NCI-H748 (cell line): ENCODE measurements at regions not wholly inside any gene's neighbourhood (a gene's known extent, or its start where the extent isn't known, plus 50 kb on each side); places are given as distances from the start of the nearest gene placed in this dataset.
"Not testable (repeated sequence)": the region's sequence is repeated elsewhere in the genome, so short reads cannot be mapped to it uniquely, and the experiment has no call there.

Experiments
- DNase-seq: peaks from one replicate; lab custom pipeline; 2025; ENCODE audit not compliant: unreplicated experiment; lab: John Stamatoyannopoulos, UW

DNA sequence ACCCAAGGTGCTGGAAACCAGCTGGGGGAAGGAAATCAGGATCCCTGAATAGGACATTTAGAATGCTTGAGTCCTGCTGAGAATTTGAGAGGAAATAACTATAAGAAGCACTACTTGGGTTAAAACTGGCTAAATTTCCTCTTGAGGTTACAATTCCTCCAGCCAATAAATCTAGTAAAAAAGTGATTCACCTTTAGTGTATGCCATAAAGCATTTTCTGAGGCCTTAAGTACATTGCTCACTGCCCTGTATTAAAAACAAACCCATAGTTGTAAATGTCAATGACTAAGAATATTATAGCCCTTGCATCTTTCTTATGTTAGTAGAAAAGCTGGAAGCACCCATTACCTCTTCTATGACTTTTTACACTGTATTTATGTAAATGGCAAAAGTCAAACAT is 634.7 kb upstream of the ARRDC3 start:
- no peak for DNase-seq

- not testable (repeated sequence) for DNase-seq
These were observed 628.7 kb upstream of the ARRDC3 start for GRCh38 chr5:92011845-92012244.

DNA sequence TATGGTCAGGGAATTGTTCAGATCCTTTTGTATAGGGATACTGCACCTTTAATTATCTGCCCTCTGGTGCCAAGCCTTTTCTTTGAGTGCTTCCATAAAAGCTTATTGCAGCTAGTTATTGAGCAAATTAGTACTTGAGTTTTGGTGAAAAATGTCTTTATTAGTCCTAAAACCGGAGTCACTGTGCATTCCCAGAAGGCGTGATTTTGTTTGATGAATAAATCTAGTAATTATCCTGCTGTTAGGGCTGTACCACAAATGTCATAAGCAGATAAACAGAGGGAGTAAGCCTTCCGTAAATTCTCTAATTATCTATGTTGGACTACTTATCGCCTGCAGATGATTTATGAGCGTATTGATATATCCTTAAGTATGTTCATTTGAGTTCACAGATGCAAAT is 620.7 kb upstream of the ARRDC3 start:
- DNase-seq, result peak; percentile 92

- DNase-seq, result no peak
These were observed 619.7 kb upstream of the ARRDC3 start for GRCh38 chr5:92002721-92003274.

GRCh38 chr5:91998774-91999173 is 615.7 kb upstream of the ARRDC3 start:
- no peak for DNase-seq

DNA sequence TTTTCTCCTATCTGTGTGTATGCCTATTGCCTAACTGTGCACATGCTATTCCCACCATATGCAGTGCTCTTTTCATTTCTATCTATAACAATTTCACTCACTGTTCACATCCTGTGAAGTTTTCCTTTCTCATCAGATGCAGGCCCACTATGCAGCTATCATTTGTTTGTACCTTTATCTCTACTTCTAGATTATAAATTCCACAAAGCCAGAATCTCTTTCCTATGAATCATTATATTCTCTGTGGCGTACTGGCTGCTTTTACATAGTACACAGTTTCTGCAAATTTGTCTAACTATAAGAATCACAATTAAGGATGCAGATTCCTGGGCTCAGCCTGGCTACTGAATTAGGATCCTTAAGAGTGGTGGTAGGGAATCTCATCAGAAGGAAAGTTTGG is 600.8 kb upstream of the ARRDC3 start:
- no peak for DNase-seq

DNA sequence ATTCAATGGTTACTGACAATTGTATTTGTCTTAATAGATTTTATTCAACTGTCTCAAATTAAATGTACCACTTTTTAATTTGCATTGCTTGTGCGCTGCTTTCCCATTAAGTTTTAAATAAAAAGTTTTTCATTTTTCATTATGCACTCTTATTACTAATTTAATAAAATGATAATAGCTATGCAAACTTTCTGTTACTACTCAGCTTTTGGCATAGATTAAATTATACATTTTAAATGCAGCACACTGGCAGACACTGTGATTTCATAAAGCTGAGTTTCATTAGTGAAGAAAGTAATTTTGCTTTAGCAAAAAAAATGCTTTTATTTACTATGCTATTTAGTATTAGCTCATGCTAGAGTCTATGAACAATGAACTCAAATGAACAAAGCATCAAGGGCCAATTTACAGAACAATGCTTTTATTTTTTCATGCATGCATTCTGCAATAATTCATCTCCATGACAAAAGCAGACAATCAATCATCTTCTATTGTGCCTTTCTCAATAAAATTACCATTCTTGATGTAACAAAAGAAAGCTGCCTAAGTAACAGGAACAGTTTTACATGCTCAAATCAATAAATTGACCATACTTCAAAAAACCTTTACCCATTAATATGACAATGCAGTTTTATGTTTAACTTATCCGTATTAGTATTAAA is 595.2 kb upstream of the ARRDC3 start:
- DNase-seq, result peak; percentile 80

GRCh38 chr5:91977579-91977978 is 594.5 kb upstream of the ARRDC3 start:
- DNase-seq, result peak; percentile 96

DNA sequence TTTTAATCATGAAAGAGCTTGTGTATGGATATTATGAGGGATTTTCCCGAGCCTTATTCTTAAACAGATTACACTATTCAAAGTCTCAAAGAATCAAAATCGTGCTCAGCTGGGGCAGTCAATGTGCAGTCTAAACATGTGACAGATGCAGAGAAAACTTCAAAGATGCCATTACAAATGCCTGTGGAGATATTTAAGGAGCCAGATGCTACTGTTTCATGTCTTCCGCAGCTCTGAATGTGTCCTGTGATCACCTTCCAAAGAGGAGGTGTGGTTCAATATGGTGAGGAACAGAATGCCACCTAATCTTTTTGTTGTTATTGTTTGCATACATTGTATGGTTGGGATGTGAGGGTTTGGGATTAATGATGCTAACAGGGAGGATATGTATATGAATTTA is 593.3 kb upstream of the ARRDC3 start:
- DNase-seq, result peak; percentile 21

- DNase-seq, result no peak
These were observed 580.0 kb upstream of the ARRDC3 start for GRCh38 chr5:91963166-91963565.

- DNase-seq, result no peak
These were observed 574.5 kb upstream of the ARRDC3 start for GRCh38 chr5:91957666-91958065.

DNA sequence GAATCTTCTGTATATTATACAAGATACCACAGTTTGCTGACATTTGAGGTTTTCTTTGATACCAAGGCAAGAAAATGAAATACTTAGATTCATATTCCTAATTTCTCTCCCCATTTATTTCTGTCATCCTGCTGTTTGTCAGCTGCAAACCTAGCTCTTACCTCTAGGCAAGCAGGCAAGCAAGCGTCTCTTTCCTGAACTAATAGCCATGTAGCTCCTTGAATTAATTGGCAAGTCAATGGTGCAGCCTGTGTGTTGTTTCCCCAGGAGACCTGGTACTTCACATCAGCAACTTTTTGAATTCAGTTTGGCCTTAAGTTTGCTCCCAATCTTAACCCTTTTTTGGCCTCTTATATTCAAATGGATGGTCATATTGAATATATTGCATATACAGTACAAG is 573.6 kb upstream of the ARRDC3 start:
- DNase-seq, result peak; percentile 6

- no peak for DNase-seq
These were observed 572.5 kb upstream of the ARRDC3 start for GRCh38 chr5:91955610-91956009.

DNA sequence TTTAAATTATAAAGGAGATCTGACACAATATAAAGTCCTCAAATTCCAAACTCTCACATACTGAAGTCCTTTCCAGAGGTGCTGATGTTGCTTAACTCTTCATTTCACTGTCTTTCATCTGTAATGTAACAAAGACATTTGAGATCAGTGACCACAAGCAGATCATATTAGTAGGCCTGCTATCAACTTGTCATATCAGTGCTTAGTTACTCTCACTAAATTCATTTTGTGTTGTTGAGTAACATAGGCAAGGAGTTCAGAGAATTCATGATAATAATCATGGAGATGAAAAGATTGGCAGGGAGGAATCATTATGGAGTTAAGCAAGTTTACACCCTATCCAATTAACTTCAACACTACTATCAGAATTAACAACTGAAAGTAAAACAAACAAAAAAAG is 571.0 kb upstream of the ARRDC3 start:
- no peak for DNase-seq

DNA sequence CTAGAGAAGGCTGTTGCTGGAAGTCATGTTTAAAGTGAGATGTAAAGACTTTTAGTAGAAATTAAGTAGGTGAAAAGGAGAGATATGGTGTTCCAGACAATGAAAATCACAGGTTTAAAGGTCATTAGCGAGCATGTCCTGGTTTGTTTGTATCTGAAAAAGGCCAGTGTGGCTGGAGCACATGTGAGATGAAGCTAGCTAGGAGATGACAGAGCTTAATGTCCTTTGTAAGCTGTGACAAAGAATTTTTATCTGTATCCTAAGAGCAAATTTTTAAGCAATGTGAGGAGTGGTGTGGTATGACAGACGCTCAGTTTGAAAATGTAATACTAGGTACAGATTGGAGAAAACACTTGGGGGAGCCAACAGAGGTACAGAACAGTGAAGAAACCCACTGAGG is 567.2 kb upstream of the ARRDC3 start:
- DNase-seq, result no peak

- DNase-seq, result no peak
These were observed 563.8 kb upstream of the ARRDC3 start for GRCh38 chr5:91946870-91947269.

- no peak for DNase-seq
These were observed 558.5 kb upstream of the ARRDC3 start for GRCh38 chr5:91941588-91941987.

- no peak for DNase-seq
These were observed 555.3 kb upstream of the ARRDC3 start for GRCh38 chr5:91938441-91938840.

DNA sequence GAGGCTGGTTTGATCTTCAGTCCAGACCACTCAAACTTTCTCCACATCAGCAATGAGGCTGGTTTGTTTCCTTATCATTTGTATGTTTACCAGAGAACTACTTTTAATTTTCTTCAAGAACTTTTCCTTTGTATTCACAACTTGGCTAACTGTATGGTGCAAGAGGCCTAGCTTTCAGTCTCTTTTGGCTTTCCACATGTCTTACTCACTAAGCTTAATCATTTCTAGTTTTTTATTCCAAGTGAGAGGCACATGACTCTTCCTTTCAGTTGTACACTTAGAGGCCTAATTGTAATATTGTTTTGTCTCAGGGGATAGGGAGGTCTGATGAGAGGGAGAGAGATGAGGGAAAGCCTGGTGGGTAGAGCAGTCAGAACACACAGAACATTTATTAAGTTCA is 554.0 kb upstream of the ARRDC3 start:
- no peak for DNase-seq

DNA sequence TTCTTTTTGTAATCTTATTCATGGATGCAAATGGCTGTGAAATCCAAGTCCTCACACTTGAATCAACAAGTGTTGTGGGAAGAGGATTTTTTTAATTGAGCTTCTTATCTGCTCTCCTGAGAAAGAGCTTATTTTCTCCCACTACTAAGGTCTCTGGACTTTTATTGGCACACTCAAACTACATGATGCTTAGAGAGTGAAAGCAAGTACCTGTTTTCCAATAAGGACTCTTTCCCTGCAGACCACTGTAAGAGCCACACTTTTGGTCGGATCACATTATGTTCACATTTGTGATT is 546.4 kb upstream of the ARRDC3 start:
- DNase-seq, result no peak

DNA sequence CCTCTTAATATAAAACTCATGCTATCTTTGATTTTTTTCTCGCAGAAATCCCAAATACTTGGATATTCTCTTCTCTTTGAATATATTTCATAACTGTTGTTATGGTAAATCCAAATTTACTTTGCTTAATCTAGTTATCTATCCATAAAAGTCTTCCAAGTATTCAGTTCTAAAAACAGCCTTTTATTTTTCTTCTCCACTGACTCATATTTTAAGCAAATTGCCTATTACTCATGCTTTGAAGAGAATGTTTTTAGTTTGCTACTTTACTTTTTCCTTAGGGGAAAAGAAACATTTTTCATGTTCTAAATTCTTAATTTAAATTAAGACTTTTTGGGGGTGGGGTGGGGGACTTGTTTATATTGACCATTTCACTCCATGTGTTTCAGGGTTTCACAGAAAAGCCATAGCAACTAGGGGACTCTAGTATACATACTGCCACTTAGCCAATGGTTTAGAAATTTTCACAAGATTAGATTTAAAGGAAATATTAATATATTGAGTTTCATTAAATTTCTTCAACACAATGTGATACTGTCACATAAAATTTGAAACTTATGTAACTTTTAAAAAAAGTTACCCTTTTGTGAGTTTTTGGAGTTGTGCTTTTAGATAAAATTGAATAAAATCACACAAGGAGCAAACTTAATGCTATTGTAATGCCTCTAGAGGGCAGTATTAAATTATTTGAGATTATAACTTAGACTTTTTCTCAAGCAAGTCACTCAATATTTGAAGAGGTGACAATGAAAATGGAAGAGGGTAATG is 545.8 kb upstream of the ARRDC3 start:
- peak; percentile 72 for DNase-seq

DNA sequence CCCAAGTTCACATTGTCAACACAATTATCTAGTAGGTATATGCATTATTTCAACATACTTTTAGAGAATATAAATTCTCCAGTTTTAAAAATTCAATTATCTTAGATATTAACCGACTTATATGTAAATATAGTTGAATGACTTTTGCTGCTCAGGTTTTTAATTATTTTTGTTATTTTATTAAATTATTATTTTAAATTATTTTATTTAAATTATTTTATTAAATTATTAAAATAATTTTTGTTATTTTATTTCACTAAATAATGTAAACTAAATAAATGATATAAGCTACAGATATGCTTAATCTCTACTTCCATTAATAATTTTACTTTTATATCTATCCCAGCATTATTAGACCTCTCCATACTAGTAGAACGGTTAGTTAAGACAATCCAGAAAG is 544.3 kb upstream of the ARRDC3 start:
- no peak for DNase-seq

DNA sequence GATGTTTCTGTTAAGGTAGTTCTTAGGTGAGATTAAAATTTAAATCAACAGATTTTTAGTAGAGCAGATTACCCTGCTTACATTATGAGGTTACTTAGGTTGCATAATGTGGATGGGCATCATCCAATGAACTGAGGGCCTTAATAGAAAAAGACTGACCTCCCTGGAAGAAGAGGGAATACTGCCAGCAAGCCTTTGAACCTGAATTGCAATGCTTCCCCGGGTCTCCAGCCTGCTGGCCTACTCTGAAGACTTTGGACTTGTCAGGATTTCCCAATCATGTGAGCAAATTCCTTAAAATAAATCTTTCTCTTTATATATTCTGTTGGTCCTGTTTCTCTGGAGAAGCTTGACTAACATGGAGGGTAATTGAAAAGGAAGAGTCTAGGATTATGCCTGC is 542.1 kb upstream of the ARRDC3 start:
- DNase-seq, result no peak
